Memory B cell (primary cell): ENCODE measurements at regions not wholly inside any gene's neighbourhood (a gene's known extent, or its start where the extent isn't known, plus 50 kb on each side); places are given as distances from the start of the nearest gene placed in this dataset.

Experiments used
- ATAC-seq: fragments of 150-1000 bp; cut with Tn5 transposase; 2 replicates; pipeline ENCODE4 v1.10.0; 2021; ENCODE audit warnings: low read depth, mild to moderate bottlenecking, moderate library complexity
- DNase-seq, 2 donors: peaks; one replicate each; pipeline ENCODE4 v3.0.0; 2022; ENCODE audit warnings: low spot score in 2 of 2
- H3K27ac Mint-ChIP-seq: one replicate; pipeline ENCODE4 v1.8.0; 2022; ENCODE audit warnings: mild to moderate bottlenecking, moderate library complexity, mixed read lengths
- H3K27me3 Mint-ChIP-seq: one replicate; pipeline ENCODE4 v1.8.0; 2022; ENCODE audit warnings: mixed read lengths
- H3K36me3 Mint-ChIP-seq: one replicate; pipeline ENCODE4 v1.8.0; 2022; ENCODE audit warnings: mild to moderate bottlenecking, mixed read lengths
- H3K4me1 Mint-ChIP-seq: one replicate; pipeline ENCODE4 v1.8.0; 2022; ENCODE audit warnings: mixed read lengths
- H3K4me3 Mint-ChIP-seq: one replicate; pipeline ENCODE4 v1.8.0; 2022; ENCODE audit warnings: mild to moderate bottlenecking, moderate library complexity, mixed read lengths
- H3K9me3 Mint-ChIP-seq: one replicate; pipeline ENCODE4 v1.8.0; 2022; ENCODE audit warnings: mixed read lengths

DNA sequence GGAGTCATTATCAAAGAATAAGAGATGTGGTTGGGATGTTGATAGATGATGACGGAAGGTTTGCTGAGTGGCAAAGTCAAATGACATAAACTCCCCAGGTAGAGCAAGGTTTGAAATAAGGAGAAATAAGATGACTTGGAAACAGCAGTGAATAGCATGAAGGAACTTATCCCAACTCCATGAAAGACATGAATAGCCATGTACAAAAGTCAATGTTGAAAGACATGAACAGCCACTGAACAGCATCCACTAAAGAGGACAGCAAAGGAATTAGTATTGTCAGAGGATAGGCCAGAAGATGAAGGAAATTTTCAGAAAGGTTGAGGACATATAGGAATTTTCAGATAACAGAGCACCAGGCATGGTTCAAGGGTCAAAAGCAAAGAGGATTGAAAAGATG lies 286.0 kb upstream of the FBXL7 start:
- H3K4me3 Mint-ChIP-seq: no peak overlapping the region
- DNase-seq (no peak), ATAC-seq (no peak)
- no peaks in the 10 kb centered on the region for H3K36me3 Mint-ChIP-seq
- no peaks in the 10 kb centered on the region for H3K4me1 Mint-ChIP-seq
- no peaks in the 10 kb centered on the region for H3K27me3 Mint-ChIP-seq
- no peak overlapping the region for H3K27ac Mint-ChIP-seq
- peaks cover 7% of the 10 kb centered on the region for H3K9me3 Mint-ChIP-seq

DNA sequence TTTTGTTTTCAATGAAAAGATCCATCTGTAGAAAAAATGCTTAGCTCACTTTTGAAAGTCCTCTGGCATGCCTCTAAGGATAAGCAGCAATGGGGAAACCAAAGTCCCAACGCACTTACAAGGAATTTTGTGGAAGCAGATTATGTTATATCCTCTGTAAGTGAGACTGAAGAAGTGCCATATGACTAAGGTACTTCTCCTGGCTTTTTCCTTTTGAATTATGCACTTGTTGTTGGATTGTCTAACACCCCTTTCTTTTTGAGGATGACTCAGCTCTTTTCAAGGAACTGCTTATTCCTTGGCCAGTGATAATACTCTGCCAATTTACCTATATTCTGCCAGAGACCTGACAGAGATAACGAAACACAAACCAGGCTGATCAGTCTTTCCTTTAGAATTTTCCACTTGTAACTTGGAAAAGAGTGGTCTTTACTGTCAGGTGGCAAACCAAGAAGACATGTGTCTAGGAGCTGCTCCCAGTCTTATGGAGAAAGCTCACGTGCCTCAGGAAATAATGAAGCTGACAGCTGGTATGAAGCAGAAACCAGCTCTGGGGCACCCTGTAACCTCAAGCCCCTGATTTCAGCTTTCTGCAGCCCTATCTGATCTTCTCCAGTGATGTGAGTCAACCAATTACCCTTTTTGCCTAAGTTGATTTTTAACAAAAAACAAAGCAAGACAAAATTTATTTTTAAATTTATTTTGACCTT lies 290.8 kb upstream of the FBXL7 start:
- Mint-ChIP-seq H3K27ac (no peak overlapping the region), H3K4me3 (no peak overlapping the region), H3K27me3 (no peaks in the 10 kb centered on the region), H3K4me1 (no peaks in the 10 kb centered on the region), H3K9me3 (peaks cover 6% of the 10 kb centered on the region), H3K36me3 (no peaks in the 10 kb centered on the region)
- DNase-seq (no peak), ATAC-seq (no peak)

DNA sequence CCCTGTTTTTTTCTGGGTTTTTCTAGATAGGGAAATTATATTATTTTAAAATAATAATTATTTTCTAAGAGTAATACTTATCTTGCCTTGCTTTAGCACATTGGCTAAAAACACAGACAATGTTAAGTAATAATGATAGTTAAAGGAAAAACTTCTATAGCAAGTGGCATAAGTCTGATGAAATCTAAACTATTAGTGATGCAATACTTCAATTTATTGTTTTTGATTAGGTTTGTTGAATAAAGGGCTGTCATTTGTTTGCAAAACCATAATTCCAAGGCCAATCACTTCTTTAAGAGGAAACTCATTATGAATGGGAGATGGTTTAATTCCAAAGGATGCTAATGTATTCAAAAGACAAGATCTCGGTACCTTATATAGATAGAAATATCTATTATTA lies 293.8 kb upstream of the FBXL7 start:
- peaks cover 8% of the 10 kb centered on the region for H3K9me3 Mint-ChIP-seq
- H3K4me3 Mint-ChIP-seq: no peak overlapping the region
- H3K4me1 Mint-ChIP-seq: no peaks in the 10 kb centered on the region
- DNase-seq: no peak
- no peaks in the 10 kb centered on the region for H3K27me3 Mint-ChIP-seq
- no peaks in the 10 kb centered on the region for H3K36me3 Mint-ChIP-seq
- no peak overlapping the region for H3K27ac Mint-ChIP-seq
- ATAC-seq: no peak

DNA sequence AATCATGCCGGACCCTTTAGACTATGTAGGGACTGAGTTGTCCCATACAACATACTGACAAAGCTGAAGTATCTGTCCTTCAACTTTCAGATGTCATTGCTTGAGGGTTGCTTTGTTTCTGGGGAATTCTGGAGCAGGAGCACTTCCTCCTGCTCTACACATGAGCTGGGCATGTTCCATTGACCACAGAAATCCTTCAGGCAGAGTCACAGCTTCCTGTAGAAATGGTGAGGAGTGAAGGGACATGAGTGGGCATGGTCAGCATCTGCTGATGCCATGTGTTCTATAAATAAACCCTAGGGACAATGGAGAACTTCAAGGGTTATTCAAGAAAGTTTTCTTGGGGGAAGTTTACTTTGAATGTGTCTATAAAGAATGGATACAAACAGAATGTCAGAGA lies 296.6 kb upstream of the FBXL7 start:
- Mint-ChIP-seq H3K4me1 (no peaks in the 10 kb centered on the region), H3K27ac (no peak overlapping the region), H3K36me3 (no peaks in the 10 kb centered on the region), H3K9me3 (peaks cover 8% of the 10 kb centered on the region), H3K4me3 (no peak overlapping the region), H3K27me3 (no peaks in the 10 kb centered on the region)
- DNase-seq (no peak), ATAC-seq (no peak)

DNA sequence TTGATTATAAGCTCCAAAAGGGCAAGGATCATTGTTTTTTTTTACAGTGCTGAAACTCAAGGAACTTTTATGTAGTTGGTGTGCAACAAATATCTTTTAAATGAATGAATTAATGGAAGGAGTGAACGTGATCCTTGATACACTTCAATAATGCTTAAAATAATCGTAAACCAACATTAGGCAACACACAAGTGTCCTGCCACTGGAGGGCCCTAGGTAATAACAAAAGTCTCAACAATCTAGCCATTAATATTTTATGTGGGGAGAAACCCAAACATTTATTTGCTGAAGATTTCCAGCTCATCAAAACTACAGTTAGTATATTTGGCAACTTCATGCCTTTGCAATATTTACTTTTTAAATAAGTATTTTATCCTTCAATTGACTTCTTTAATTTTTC lies 309.0 kb upstream of the FBXL7 start:
- Mint-ChIP-seq H3K4me1 (no peaks in the 10 kb centered on the region), H3K27me3 (no peaks in the 10 kb centered on the region), H3K27ac (no peak overlapping the region), H3K4me3 (no peak overlapping the region), H3K9me3 (peaks cover 8% of the 10 kb centered on the region), H3K36me3 (no peaks in the 10 kb centered on the region)
- ATAC-seq (no peak), DNase-seq (no peak)

DNA sequence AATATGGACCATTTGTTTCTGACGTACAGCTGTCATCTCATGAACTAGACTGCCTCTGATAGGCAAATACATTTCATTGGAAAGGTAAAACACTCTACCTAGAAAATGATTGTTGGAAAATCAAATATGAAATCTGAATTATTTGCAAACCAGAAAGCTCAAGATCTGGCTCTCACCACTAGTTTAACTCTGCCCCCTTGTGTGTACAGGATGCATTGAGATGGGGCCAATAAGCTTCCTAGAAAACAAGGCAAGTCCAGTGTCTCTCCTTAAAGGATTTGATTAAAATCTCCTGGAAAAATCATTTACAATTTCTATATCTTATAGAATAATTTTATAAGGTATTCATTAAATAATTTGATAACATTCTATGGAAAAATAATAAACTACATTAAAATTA lies 311.9 kb upstream of the ANKH start:
- peaks cover 1% of the 10 kb centered on the region for H3K9me3 Mint-ChIP-seq
- H3K27me3 Mint-ChIP-seq: no peaks in the 10 kb centered on the region
- DNase-seq (no peak), ATAC-seq (no peak)
- H3K4me3 Mint-ChIP-seq: no peak overlapping the region
- H3K36me3 Mint-ChIP-seq: no peaks in the 10 kb centered on the region
- no peak overlapping the region for H3K27ac Mint-ChIP-seq
- H3K4me1 Mint-ChIP-seq: no peaks in the 10 kb centered on the region

DNA sequence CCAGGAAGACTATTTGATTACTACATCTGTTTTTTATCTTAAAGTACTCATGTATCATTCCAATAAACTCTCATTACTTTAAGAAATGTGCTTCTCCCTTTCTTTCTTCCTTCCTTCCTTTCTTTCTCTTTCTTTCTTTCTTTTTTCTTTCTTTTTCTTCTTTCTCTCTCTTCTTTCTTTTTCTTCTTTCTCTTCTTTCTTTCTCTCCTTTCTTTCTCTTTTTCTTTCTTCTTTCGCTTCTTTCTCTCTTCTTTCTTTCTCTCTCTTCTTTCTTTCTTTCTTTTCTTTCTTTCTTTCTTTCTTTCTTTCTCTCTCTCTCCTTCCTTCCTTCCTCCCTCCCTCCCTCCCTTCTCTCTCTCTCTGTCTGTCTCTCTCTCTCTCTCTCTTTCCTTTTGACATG lies 298.6 kb upstream of the ANKH start:
- ATAC-seq (no peak), DNase-seq (no peak)
- H3K27ac Mint-ChIP-seq: no peak overlapping the region
- peaks cover 1% of the 10 kb centered on the region for H3K27me3 Mint-ChIP-seq
- no peak overlapping the region for H3K4me3 Mint-ChIP-seq
- peaks cover 13% of the 10 kb centered on the region for H3K9me3 Mint-ChIP-seq
- no peaks in the 10 kb centered on the region for H3K4me1 Mint-ChIP-seq
- H3K36me3 Mint-ChIP-seq: no peaks in the 10 kb centered on the region

DNA sequence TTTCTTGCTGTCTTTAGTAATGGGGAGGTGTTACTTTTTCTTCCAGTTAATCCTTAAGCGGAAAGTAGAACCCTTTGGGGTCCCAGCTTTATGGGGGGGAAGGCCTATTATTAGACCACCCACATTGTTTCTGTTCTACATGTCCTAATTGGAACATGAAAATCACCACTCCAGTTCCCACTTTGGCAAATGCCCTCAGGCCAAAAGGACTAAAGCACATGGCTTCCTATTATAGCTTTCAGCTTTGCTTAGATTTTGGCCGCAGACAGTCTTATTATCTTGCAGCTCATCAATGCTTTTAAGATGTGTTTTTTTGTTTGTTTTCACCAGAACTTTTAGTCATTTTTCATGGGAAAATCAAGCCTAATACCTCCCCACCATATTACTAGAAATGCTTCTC lies 296.8 kb upstream of the ANKH start:
- Mint-ChIP-seq H3K36me3 (no peaks in the 10 kb centered on the region), H3K27ac (no peak overlapping the region), H3K4me1 (no peaks in the 10 kb centered on the region), H3K27me3 (peaks cover 1% of the 10 kb centered on the region), H3K9me3 (peaks cover 15% of the 10 kb centered on the region), H3K4me3 (no peak overlapping the region)
- no peak for DNase-seq
- no peak for ATAC-seq

DNA sequence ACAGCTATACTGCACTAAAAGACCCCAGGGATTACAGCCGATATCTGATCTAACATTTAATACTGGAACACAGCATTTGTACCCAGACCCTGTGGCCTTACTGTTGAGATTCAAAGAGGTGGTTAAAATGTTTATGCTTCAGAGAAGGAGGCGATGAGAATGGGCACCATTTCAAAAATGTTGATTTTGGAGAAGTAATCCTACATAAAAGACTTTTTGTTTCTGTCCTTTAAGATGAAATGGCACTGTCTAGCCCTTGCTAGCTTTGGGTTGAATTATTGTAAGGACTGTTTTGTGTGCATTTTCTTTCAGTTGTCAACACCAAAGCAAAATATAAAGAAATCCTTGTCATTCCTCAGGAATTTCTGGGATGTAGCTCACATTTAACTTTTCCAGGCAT lies 288.5 kb upstream of the ANKH start:
- no peaks in the 10 kb centered on the region for H3K36me3 Mint-ChIP-seq
- H3K27me3 Mint-ChIP-seq: peaks cover 7% of the 10 kb centered on the region
- H3K27ac Mint-ChIP-seq: no peak overlapping the region
- no peak overlapping the region for H3K4me3 Mint-ChIP-seq
- H3K9me3 Mint-ChIP-seq: peaks cover 17% of the 10 kb centered on the region
- no peaks in the 10 kb centered on the region for H3K4me1 Mint-ChIP-seq
- DNase-seq (no peak), ATAC-seq (no peak)

DNA sequence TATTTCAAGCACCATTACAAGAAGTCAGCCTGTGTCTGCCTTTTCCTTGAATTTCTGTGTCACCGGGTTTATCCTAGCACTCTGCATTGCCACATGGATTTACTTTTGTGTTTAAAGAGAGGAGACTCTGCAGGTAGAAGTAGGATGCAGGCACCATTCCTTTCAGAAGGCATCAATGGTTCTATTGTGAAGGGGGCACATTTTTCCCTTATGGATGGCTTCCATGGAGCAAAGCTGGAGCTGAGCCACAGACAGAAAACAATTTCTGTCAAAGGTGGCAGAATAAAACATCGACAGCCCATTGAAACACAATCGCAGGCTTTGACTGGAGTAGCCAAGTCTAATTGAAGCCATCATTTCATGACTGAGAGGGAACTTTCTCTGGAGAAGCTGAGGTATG lies 288.0 kb upstream of the ANKH start:
- Mint-ChIP-seq H3K27ac (no peak overlapping the region), H3K4me3 (no peak overlapping the region), H3K27me3 (peaks cover 7% of the 10 kb centered on the region), H3K36me3 (no peaks in the 10 kb centered on the region), H3K4me1 (no peaks in the 10 kb centered on the region), H3K9me3 (peaks cover 15% of the 10 kb centered on the region)
- no peak for DNase-seq
- ATAC-seq: no peak

DNA sequence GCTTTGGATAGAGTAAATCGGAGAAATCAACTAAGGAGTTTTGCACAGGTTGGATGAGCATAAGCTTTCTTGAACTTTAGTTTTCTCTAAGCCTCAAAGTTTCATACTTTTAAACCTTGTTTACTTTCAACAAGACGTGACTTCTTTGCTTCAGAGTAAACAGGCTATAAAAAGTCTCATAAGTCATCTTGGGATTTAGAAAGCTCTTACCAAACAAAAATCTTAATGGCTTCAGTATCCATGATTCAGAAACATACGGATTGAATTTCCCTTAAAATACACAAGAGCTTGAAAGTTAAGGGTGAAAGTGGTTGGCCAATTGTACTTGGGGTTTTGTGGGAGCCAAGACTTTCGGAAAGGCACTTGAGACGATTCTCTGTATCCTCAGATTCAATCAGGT lies 270.9 kb upstream of the ANKH start:
- no peak for ATAC-seq
- Mint-ChIP-seq H3K4me3 (no peak overlapping the region), H3K9me3 (peaks cover 2% of the 10 kb centered on the region), H3K27me3 (peaks cover 2% of the 10 kb centered on the region), H3K36me3 (no peaks in the 10 kb centered on the region), H3K27ac (no peak overlapping the region), H3K4me1 (no peaks in the 10 kb centered on the region)
- DNase-seq: no peak

DNA sequence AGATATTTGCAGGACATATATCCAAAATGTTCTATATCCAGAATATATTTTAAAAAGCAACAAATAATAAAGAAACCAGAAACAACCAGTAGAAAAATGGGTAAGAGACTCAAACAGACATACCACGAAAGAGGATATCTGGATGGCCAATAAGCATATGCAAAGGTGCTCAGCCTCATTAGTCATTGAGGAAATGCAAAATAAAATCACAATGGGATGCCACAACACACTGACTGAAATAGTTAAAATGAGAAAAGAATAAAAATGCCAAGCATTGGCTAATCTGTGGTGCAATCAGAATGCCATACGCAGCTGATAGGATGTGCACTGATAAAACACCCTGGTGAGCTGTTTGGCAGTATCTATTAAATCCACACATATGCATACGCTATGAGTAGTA lies 265.8 kb upstream of the ANKH start:
- H3K27ac Mint-ChIP-seq: no peak overlapping the region
- H3K36me3 Mint-ChIP-seq: no peaks in the 10 kb centered on the region
- DNase-seq (no peak), ATAC-seq (no peak)
- no peak overlapping the region for H3K4me3 Mint-ChIP-seq
- H3K4me1 Mint-ChIP-seq: no peaks in the 10 kb centered on the region
- H3K27me3 Mint-ChIP-seq: peaks cover 5% of the 10 kb centered on the region
- peaks cover 1% of the 10 kb centered on the region for H3K9me3 Mint-ChIP-seq

DNA sequence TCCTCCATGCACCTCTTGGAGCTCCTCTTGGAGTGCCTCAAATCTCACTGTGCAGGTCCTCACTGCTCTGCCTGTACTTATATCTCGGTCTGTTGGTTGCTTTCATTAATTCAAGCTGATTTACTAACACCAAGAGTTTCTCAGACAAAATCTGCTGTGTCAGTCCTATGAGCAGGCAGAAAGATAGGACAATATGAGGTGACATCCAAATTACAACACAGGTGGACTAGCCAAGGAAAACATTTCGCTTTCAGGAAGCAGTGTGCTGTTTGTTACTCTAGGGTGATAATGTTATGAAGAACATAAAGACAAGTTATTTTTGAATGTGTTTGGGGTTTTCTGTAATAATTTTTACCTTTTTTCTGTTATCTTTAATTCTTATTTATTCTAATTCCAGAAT lies 264.1 kb upstream of the ANKH start:
- no peak for DNase-seq
- Mint-ChIP-seq H3K36me3 (no peaks in the 10 kb centered on the region), H3K4me3 (no peak overlapping the region), H3K9me3 (peaks cover 2% of the 10 kb centered on the region), H3K27me3 (peaks cover 4% of the 10 kb centered on the region), H3K4me1 (no peaks in the 10 kb centered on the region), H3K27ac (no peak overlapping the region)
- no peak for ATAC-seq

DNA sequence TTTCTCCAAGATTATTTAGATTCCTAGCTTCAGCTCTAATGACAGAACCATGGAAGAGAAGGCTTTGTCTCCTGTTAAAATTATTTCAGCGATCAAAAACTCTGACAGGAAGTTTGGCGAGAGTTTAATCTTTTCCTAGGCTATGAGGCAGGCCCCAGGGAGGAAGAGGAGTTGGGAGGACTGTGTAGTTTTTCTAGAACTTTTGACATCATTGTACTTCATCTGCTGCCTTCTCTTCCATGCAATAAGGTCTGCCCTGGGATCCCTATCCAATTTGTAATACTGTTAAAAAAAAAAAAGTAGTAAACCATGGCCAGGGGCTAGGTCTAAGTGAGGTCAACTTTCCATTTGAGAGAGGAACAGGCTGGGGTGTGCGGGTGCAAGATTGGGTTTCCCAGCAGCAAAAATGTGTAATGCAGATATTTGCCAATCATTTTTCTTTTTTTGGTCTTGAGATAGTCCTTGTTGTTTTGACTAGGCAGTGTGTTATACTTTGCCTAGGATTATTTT lies 261.9 kb upstream of the ANKH start:
- Mint-ChIP-seq H3K4me1 (no peaks in the 10 kb centered on the region), H3K27ac (no peak overlapping the region), H3K36me3 (no peaks in the 10 kb centered on the region), H3K9me3 (peaks cover 5% of the 10 kb centered on the region), H3K27me3 (peaks cover 4% of the 10 kb centered on the region), H3K4me3 (no peak overlapping the region)
- DNase-seq (no peak), ATAC-seq (no peak)

DNA sequence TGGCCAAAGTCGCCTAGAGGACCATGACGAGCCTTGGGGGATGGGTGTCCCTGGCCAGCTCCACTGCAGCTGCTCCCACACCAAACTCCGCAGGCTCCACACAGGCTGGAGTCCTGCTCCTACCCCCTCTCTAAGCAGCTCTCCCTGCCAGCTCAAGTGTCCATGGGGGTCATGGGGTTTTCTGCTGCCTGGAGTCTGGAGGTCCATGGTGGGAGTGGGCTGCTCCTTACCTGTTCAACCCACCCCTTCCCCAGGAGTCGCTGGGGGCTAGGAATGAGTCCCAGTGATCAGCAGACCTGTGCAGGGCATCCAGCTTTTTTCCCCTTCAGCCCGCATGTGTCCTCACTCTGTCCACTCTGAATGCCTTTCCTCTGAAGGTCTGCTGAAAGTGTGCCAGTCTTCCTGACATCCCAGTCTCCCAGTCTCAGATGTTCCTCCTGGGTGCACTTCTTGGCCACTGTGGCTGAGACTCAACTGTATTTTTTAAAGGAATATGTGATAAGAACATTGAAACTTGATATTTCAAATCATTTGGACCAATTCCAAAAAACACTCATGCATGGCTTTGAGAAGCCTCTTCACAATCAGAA lies 261.3 kb upstream of the ANKH start:
- Mint-ChIP-seq H3K36me3 (no peaks in the 10 kb centered on the region), H3K27me3 (peaks cover 4% of the 10 kb centered on the region), H3K4me1 (no peaks in the 10 kb centered on the region), H3K9me3 (peaks cover 5% of the 10 kb centered on the region), H3K4me3 (no peak overlapping the region), H3K27ac (no peak overlapping the region)
- ATAC-seq: no peak
- DNase-seq: no peak
